ENCODE measurements at regions not wholly inside any gene's neighbourhood (a gene's known extent, or its start where the extent isn't known, plus 50 kb on each side); places are given as distances from the start of the nearest gene placed in this dataset.

DNA sequence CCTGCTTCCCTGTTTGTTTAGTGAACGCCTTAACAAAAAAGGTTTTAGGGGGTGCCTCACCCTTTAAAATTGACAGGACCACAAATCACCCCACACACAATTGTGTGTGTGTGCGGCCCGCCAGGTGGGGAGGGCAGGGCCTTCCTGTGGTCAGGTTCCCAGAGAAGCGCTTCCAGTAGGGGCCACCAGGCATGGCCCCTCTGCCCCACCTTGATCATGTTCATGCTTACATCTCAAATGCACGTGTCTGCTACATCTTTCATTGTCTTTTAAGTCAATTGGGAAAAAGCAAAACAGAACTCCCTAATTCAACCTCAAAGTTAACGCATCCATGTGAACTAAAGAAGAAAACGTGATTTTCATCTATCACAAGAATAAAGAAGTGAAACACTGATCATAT, 1335.3 kb downstream of the TBC1D22A start:
- TF ChIP-seq, protein P1, sequence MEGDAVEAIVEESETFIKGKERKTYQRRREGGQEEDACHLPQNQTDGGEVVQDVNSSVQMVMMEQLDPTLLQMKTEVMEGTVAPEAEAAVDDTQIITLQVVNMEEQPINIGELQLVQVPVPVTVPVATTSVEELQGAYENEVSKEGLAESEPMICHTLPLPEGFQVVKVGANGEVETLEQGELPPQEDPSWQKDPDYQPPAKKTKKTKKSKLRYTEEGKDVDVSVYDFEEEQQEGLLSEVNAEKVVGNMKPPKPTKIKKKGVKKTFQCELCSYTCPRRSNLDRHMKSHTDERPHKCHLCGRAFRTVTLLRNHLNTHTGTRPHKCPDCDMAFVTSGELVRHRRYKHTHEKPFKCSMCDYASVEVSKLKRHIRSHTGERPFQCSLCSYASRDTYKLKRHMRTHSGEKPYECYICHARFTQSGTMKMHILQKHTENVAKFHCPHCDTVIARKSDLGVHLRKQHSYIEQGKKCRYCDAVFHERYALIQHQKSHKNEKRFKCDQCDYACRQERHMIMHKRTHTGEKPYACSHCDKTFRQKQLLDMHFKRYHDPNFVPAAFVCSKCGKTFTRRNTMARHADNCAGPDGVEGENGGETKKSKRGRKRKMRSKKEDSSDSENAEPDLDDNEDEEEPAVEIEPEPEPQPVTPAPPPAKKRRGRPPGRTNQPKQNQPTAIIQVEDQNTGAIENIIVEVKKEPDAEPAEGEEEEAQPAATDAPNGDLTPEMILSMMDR (IDR thresholded peaks at IDR 0.05): no peak
- no peak for TF ChIP-seq POLR2A (IDR thresholded peaks at IDR 0.05)

All from adrenal gland (tissue), 5 donors.